ENCODE measurements at regions not wholly inside any gene's neighbourhood (a gene's known extent, or its start where the extent isn't known, plus 50 kb on each side); places are given as distances from the start of the nearest gene placed in this dataset.
"Not testable (repeated sequence)": the region's sequence is repeated elsewhere in the genome, so short reads cannot be mapped to it uniquely, and the experiment has no call there.

DNA sequence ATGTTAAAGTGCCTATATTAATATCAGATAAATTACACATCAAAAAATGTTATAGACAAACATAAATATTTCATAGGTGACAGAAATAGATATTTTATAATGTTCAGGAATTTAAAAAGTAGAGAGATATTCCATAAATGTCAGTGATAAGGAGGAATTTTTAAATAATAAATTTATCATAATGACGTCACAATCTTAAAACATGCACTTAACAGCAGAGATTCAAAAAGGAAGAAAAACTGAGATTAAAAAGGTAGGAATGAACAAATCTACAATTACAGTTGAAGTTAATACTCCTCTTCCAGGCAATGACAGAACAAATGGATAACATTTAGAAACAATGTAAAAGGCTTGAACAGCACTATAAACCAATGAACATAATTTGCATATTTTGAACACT is 345.4 kb upstream of the NOX3 start:
- H3K27ac Mint-ChIP-seq = no peak overlapping the region
- H3K4me3 Mint-ChIP-seq = no peak overlapping the region
- ATAC-seq (no peak), DNase-seq (no peak)
- no peaks in the 10 kb centered on the region for H3K4me1 Mint-ChIP-seq
- H3K27me3 Mint-ChIP-seq = no peaks in the 10 kb centered on the region
- peaks cover 0 to 7% of the 10 kb centered on the region in 2 donors for H3K9me3 Mint-ChIP-seq

DNA sequence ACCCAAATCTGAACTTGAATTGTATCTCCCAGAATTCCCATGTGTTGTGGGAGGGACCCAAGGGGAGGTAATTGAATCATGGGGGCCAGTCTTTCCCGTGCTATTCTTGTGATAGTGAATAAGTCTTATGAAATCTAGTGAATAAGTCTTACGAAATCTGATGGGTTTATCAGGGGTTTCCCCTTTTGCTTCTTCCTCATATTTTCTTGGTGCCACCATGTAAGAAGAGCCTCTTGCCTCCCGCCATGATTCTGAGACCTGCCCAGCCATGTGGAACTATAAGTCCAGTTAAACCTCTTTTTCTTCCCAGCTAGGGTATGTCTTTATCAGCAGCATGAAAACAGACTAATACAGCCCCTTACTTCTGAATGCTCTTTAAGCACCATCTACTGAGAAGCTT is 343.2 kb upstream of the NOX3 start:
- H3K27me3 Mint-ChIP-seq, H3K9me3 Mint-ChIP-seq, DNase-seq, ATAC-seq, H3K4me3 Mint-ChIP-seq, H3K4me1 Mint-ChIP-seq, H3K27ac Mint-ChIP-seq: not testable (repeated sequence)

DNA sequence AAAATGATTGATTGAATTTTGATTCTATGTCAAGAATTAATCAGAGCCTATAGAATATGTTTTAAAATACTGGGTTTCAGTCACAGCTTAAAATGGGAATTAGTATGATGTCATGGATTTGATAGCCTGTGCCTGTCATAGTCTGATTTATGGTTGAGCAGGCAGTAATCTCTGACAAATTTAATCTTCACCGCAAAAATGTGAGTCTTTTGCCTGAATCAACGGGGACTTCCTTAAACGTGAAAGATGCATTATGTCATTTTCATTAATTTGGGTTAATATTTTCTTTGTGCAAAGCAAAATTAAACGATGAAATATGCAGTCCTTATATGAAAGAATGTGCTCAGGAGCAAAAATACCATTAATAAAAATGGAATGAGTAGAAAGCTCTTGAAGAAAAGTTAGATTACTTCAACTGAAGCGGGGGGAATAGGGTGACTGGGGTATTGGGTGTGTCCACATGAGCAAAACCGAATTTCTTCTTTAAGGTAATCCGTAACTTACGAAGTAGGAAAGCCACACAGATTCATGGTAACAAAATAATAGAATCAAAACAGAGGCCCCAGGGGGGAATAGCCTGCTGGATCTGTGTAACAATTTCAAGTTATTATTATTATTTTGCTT is 339.6 kb upstream of the NOX3 start:
- no peaks in the 10 kb centered on the region for H3K4me1 Mint-ChIP-seq
- no peak overlapping the region for H3K27ac Mint-ChIP-seq
- no peak overlapping the region for H3K4me3 Mint-ChIP-seq
- no peak for DNase-seq
- peaks cover 6% of the 10 kb centered on the region for H3K27me3 Mint-ChIP-seq
- no peak for ATAC-seq
- H3K9me3 Mint-ChIP-seq = peaks cover 0 to 7% of the 10 kb centered on the region in 2 donors

DNA sequence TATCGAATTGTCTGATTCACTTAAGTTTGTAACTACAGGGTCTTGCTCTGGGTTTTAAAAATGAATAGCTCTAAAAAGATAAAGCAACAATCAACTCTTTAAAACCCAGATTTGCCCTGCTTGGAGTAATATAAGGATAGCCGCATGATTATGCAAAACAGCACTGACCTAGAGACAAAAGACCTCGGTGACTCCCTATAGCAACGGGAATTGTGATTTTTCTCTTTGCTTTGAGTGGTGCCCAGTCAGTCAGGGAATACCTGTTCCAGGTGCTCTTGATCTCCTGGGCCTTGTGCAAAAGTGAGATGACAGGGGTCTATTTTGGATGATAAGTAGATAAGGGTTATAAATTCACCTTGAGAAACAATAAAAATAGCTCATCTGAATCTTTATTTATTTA is 336.3 kb upstream of the NOX3 start:
- Mint-ChIP-seq H3K4me1 (no peaks in the 10 kb centered on the region), H3K27ac (no peak overlapping the region), H3K9me3 (peaks cover 0 to 9% of the 10 kb centered on the region in 2 donors), H3K4me3 (no peak overlapping the region), H3K27me3 (peaks cover 6% of the 10 kb centered on the region)
- ATAC-seq (no peak), DNase-seq (no peak)

DNA sequence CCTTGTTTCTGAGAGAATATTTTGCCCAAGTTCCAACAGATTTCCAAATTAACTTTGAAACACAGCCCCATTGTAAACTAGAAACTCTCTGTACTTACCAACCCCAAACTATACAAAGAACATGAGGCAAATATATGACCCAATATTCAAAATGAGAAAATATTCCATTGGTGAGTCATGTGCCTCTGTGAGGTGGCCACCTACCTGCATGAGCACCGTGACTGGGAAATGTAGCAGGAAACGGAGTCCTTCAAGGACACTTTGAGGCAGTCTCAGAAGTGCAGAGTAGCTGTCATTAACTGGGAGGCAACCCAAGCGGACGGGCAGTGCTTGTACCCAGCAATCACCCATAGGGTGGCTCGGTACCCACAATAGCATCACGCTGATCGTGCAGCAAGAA is 335.5 kb upstream of the NOX3 start:
- peaks cover 0 to 12% of the 10 kb centered on the region in 2 donors for H3K9me3 Mint-ChIP-seq
- ATAC-seq = no peak
- H3K27ac Mint-ChIP-seq = no peak overlapping the region
- H3K4me3 Mint-ChIP-seq = no peak overlapping the region
- no peaks in the 10 kb centered on the region for H3K4me1 Mint-ChIP-seq
- H3K27me3 Mint-ChIP-seq = peaks cover 6% of the 10 kb centered on the region
- no peak for DNase-seq

DNA sequence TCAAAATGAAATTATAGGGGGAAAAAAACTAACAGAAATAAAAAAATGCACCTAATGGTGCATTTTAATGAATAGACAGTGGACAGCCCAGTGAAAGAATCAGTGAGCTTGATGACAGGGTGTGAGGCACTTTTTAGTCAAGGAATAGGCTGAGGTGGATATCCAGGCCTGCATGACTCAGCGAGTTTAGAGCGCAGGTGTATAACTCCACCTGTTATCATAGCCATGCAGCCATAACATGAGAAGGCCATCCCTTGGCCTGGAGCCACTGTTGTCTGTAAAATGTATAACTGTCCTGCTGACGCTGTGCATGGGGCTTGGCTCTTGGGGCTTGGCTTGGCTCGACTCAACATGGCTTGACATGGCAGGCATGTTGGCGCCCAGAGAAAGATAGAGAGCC is 331.5 kb upstream of the NOX3 start:
- DNase-seq (no peak), ATAC-seq (no peak)
- H3K9me3 Mint-ChIP-seq = peaks cover 0 to 12% of the 10 kb centered on the region in 2 donors
- H3K27ac Mint-ChIP-seq = no peak overlapping the region
- no peaks in the 10 kb centered on the region for H3K4me1 Mint-ChIP-seq
- no peaks in the 10 kb centered on the region for H3K27me3 Mint-ChIP-seq
- H3K4me3 Mint-ChIP-seq = no peak overlapping the region

DNA sequence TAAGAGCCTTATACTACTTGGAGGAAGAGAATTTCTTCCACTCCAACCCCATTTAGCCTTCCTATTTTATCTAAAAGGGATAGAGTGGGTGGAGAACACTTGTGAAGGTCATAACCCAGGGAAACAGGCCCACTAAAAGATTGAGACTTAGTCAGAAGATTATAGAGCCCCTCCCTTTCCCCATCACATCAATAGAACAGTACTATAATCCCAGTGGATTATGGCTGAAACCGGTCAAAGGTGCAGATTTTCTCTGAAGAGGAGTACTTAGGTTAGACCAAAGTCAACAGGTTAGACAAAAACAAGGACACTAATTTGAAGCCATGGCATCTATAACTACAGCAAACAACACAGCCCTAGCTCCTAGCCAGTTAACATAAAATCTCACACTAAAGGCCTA is 330.9 kb upstream of the NOX3 start:
- Mint-ChIP-seq H3K4me1 (no peaks in the 10 kb centered on the region), H3K9me3 (peaks cover 0 to 12% of the 10 kb centered on the region in 2 donors), H3K4me3 (no peak overlapping the region), H3K27me3 (no peaks in the 10 kb centered on the region), H3K27ac (no peak overlapping the region)
- DNase-seq = no peak
- no peak for ATAC-seq

DNA sequence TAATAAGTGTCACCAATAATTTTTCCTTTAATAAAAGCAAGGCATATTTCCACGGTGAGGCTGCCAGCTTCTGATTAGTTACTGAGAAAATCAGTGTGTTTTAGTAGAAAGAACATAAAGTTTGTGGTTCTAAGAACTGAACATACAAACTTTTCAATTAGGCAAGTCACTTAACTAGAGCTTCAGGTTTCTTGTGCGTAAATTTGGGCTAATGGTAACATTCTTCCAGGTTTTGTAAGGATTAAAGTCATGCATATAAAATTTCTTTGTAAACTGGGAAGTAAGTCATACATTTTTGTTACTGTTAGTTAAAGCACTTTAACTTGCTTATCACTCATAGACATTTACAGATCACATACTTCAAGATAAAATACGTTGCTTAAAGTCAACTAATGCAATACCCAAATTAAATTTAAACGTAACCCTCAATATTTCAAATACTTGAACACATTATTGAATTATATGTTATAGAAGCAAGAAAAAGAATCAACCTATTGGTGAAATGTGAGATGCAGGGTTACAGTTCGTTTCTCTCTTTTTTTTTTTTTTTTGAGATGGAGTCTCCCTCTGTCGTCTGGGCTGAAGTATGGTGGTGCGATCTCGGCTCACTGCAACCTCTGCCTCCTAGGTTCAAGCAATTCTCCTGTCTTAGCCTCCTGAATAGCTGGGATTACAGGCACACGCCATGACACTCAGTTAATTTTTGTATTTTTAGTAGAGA is 327.3 kb upstream of the NOX3 start:
- no peaks in the 10 kb centered on the region for H3K4me1 Mint-ChIP-seq
- no peak overlapping the region for H3K4me3 Mint-ChIP-seq
- H3K9me3 Mint-ChIP-seq = peaks cover 0 to 12% of the 10 kb centered on the region in 2 donors
- DNase-seq (no peak), ATAC-seq (no peak)
- H3K27me3 Mint-ChIP-seq = no peaks in the 10 kb centered on the region
- no peak overlapping the region for H3K27ac Mint-ChIP-seq

DNA sequence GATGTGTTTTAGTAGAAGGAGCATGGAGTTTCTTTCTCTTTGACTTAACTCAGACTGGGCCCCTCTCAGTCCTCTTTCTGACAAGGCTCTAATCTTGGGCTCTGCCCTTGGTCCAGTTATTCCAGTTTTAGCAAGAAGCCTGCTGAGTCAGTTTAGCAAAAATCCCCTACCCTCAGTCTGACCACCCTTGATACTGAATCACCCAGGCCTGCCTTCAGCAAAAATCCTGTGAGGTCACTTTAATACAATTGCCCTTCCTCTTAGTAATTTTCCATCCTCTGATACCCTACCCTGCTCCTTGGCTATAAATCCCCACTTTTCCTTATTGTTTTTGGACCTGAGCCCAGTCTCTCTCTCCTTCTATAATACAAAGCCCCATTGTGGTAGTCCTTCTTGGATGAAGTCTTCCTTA is 326.7 kb upstream of the NOX3 start:
- Mint-ChIP-seq H3K27me3 (no peaks in the 10 kb centered on the region), H3K9me3 (peaks cover 0 to 8% of the 10 kb centered on the region in 2 donors), H3K27ac (no peak overlapping the region), H3K4me3 (no peak overlapping the region), H3K4me1 (no peaks in the 10 kb centered on the region)
- ATAC-seq = no peak
- no peak for DNase-seq

DNA sequence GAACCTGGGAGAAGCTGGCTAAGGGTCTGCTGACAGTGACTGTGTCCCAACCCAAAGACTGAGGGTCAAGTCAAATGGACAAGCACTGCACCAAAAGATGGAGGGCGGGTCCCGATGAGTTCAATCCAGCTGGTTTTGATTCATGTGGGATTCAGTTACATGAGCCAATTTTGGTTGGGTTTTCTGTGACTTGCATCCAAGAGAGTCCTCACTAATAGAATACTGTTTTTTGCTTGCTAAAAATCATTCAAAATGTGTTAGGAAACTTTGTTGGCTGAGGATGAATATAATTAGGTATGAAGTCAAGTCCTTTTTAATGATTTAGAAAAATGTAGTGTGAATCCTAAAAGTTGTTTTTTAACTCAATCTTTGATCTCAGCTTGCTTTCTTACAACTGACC is 323.8 kb upstream of the NOX3 start:
- Mint-ChIP-seq H3K27ac (no peak overlapping the region), H3K4me3 (no peak overlapping the region), H3K27me3 (no peaks in the 10 kb centered on the region), H3K9me3 (peaks cover 0 to under 1% of the 10 kb centered on the region in 2 donors), H3K4me1 (no peaks in the 10 kb centered on the region)
- ATAC-seq (no peak), DNase-seq (no peak)

DNA sequence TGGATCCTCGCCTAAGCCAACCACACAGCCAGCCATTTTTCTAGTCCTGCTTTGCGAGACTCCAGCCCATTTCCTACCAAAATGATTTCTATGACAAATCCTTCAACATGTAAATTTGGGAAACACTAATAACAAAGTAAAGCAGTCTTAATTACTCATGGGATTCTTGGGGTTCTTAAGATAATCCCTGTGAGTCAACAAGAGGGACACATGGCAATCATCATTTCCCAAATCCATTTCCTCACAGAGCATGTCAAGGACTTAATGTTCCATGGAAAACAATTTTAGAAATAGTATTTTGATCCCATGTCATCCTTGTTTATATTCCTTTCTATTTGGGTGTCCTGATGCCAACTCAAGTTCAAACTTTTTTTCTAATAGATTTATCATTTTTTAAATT is 322.7 kb upstream of the NOX3 start:
- no peak for DNase-seq
- H3K27ac Mint-ChIP-seq = no peak overlapping the region
- no peaks in the 10 kb centered on the region for H3K4me1 Mint-ChIP-seq
- no peak overlapping the region for H3K4me3 Mint-ChIP-seq
- H3K27me3 Mint-ChIP-seq = no peaks in the 10 kb centered on the region
- peaks cover 4 to 11% of the 10 kb centered on the region in 2 donors for H3K9me3 Mint-ChIP-seq
- no peak for ATAC-seq

DNA sequence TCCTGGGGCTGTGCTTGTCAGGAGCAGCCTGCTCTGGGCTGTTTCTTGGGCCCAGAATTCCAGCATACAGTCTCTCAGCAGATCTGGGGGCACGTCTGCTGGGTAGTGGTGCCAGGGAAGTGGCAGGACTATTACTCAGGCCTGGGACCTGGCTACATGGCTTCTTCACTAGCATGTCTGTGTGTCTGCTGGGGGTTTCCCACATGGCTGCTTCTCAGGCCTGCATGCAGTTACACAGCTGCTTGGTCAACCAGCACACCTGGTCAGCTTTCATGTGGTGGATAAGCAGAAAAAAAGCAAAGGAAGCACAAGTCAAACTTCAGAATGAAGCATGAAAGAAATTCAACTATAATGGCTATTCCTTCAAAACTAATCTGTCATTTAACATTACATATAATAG is 316.2 kb upstream of the NOX3 start:
- DNase-seq (no peak), ATAC-seq (no peak)
- H3K4me3 Mint-ChIP-seq = no peak overlapping the region
- no peak overlapping the region for H3K27ac Mint-ChIP-seq
- peaks cover 9 to 37% of the 10 kb centered on the region in 2 donors for H3K9me3 Mint-ChIP-seq
- H3K4me1 Mint-ChIP-seq = no peaks in the 10 kb centered on the region
- no peaks in the 10 kb centered on the region for H3K27me3 Mint-ChIP-seq

DNA sequence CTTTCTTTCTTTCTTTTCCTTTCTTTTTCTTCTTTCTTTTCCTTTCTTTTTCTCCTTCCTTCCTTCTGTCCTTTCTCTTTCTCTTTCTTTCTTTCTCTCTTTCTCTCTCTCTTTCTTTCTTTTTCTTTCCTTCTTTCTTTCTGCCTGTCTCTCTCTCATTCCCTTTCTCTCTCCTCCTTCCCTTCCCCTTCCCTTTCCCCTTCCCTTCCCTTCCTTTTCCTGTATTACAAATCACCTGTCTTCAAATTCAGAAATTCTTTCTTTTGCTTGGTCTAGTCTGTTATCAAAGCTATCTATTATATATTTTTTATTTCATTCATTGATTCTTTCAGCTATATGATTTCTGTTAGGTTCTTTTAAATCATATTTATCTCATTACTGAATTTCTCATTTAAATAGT is 315.2 kb upstream of the NOX3 start:
- Mint-ChIP-seq H3K4me1 (no peaks in the 10 kb centered on the region), H3K27me3 (no peaks in the 10 kb centered on the region)
- ATAC-seq = no peak

DNA sequence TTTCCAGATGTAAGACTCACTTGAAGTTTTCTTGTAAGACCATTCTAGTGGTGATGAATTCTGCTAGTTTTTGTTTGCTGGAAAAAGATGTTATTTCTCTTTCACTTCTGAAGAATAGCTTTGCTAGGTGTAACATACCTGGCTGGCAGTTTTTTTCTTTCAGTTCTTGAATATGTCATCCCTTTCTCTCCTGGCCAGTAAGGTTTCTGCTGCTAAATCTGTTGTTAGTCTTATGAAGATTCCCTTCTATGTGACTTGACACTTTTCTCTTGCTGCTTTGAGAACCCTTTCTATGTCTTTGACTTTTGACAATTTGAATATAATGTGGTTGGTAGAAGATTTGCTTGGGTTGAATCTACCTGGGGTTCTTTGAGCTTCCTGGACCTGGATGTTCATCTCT is 314.7 kb upstream of the NOX3 start:
- no peaks in the 10 kb centered on the region for H3K27me3 Mint-ChIP-seq
- ATAC-seq (no peak), DNase-seq (no peak)
- H3K4me3 Mint-ChIP-seq = no peak overlapping the region
- no peak overlapping the region for H3K27ac Mint-ChIP-seq
- peaks cover 9 to 37% of the 10 kb centered on the region in 2 donors for H3K9me3 Mint-ChIP-seq
- no peaks in the 10 kb centered on the region for H3K4me1 Mint-ChIP-seq

More for the DNA sequence above, 315.2 kb upstream of the NOX3 start:
- no peak overlapping the region for H3K27ac Mint-ChIP-seq
- H3K4me3 Mint-ChIP-seq = no peak overlapping the region
- DNase-seq = no peak
- H3K9me3 Mint-ChIP-seq = peaks cover 9 to 37% of the 10 kb centered on the region in 2 donors

DNA sequence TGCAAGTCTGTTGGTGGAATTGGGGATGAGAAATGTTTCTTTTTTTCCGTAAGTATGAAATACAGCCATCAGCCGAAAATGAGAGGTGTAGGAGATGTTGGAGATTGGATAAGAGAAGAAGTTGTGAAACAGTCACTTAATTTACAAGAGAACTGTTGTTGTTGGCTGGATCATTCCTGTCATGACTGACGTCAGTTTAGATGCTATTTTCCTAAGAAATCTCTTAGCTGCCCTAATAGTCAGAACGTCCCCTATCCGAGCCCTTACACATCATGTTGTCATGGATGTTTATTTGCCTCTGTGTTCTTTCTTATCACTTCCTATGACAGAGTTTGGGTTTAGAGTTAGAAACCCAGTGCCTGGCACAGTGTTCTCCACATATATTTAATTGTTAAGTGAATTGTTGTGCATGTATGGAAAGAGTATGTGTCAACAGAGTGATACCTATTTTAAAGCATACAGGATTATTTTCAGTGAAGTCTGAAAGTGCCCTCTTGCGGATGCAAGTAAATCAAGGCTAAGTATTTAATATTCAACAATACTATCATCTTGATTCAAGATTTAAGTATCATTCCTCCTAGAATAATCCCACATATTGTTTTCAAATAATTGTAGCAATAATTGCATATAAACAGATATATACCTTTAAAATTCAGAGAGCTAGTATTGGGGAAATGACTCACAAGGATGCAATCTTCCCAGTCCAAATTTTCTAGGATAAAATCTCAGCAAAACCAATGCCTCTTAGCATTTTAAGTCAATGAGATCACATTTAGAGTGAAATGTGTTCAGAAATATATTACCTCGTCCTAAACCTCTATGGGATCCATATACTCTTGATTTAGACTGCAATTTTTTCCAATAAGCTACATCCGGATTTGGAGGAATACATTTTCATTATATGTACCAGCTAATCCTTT is 309.9 kb upstream of the NOX3 start:
- Mint-ChIP-seq H3K4me1 (no peaks in the 10 kb centered on the region), H3K9me3 (peaks cover 5 to 9% of the 10 kb centered on the region in 2 donors), H3K27ac (no peak overlapping the region), H3K27me3 (no peaks in the 10 kb centered on the region), H3K4me3 (no peak overlapping the region)
- no peak for ATAC-seq
- no peak for DNase-seq

DNA sequence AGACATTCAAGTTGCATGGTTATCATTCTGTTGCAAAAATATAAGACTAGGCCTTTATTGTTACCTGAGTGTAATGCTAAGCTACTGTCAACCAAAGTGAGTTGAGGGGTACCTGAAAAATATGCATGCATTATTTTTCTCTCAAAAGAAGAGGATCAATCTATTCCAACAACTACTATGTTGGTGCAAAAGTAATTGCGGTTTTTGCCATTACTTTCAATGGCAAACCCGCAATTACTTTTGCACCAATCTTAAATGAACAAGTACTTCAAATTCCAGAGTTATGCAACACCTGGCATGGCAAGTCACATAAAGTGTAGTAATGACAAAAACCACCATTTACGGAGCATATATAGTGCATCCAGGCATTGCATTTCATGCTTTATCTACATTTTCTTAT is 307.0 kb upstream of the NOX3 start:
- DNase-seq (no peak), ATAC-seq (no peak)
- Mint-ChIP-seq H3K4me1 (no peaks in the 10 kb centered on the region), H3K27ac (no peak overlapping the region), H3K9me3 (no peaks in the 10 kb centered on the region), H3K27me3 (no peaks in the 10 kb centered on the region), H3K4me3 (no peak overlapping the region)
